GM23338 (cell line): ENCODE measurements at regions not wholly inside any gene's neighbourhood (a gene's known extent, or its start where the extent isn't known, plus 50 kb on each side); places are given as distances from the start of the nearest gene placed in this dataset.

Experiments used
- ATAC-seq: fragments of 200-7000 bp; cut with Tn5 transposase; 3 replicates; pipeline ENCODE4 v1.9.1; 2020
- DNase-seq: peaks from one replicate; pipeline ENCODE4 v3.0.0-alpha.2; 2015; ENCODE audit warnings: low spot score
- H2AFZ ChIP-seq: fragments of 200-600 bp; sonication (generic); 2 replicates; pipeline ENCODE4 v1.8.0; 2016; ENCODE audit warnings: antibody characterized with exemption, mild to moderate bottlenecking, moderate library complexity
- H3F3A ChIP-seq: fragments of 200-600 bp; sonication (generic); replicated peaks from 2 replicates; pipeline ENCODE4 v1.8.0; 2017; ENCODE audit warnings: antibody characterized with exemption, mixed run types, low read depth
- H3K27ac ChIP-seq: fragments of 200-600 bp; sonication (generic); 2 replicates; pipeline ENCODE4 v1.6.1; 2016; ENCODE audit warnings: low read depth
- H3K27me3 ChIP-seq: fragments of 200-600 bp; sonication (generic); 2 replicates; pipeline ENCODE4 v1.8.0; 2016; ENCODE audit warnings: mild to moderate bottlenecking, mixed run types, moderate library complexity; ENCODE audit not compliant: insufficient read depth
- H3K36me3 ChIP-seq: fragments of 200-600 bp; sonication (generic); 2 replicates; pipeline ENCODE4 v1.8.0; 2016; ENCODE audit warnings: mild to moderate bottlenecking; ENCODE audit not compliant: insufficient read depth
- H3K4me1 ChIP-seq: fragments of 200-600 bp; sonication (generic); 2 replicates; pipeline ENCODE4 v1.8.0; 2016; ENCODE audit warnings: mild to moderate bottlenecking, moderate library complexity; ENCODE audit not compliant: insufficient read depth
- H3K4me2 ChIP-seq: fragments of 200-600 bp; sonication (generic); 2 replicates; pipeline ENCODE4 v1.7.1; 2017; ENCODE audit warnings: mixed run types
- H3K4me3 ChIP-seq: fragments of 200-600 bp; sonication (generic); 2 replicates; pipeline ENCODE4 v1.6.1; 2016; ENCODE audit warnings: mixed run types
- H3K79me2 ChIP-seq: fragments of 200-600 bp; sonication (generic); replicated peaks from 2 replicates; pipeline ENCODE4 v1.8.0; 2017; ENCODE audit warnings: mild to moderate bottlenecking; ENCODE audit not compliant: insufficient read depth
- H3K9me2 ChIP-seq: fragments of 200-600 bp; sonication (generic); 2 replicates; pipeline ENCODE4 v1.8.0; 2017; ENCODE audit not compliant: insufficient read depth
- H4K20me1 ChIP-seq: fragments of 200-600 bp; sonication (generic); replicated peaks from 2 replicates; pipeline ENCODE4 v1.8.0; 2017; ENCODE audit warnings: mild to moderate bottlenecking; ENCODE audit not compliant: insufficient read depth
- H3K27ac Mint-ChIP-seq: 2 replicates; pipeline ENCODE4 v1.8.0; 2020; ENCODE audit warnings: inconsistent platforms, mild to moderate bottlenecking, moderate library complexity, mixed read lengths
- H3K27me3 Mint-ChIP-seq: 3 replicates; pipeline ENCODE4 v1.8.0; 2022; ENCODE audit warnings: low read depth, mild to moderate bottlenecking, moderate library complexity, mixed read lengths, inconsistent platforms; ENCODE audit not compliant: insufficient read depth, poor library complexity
- H3K36me3 Mint-ChIP-seq: 3 replicates; pipeline ENCODE4 v1.8.0; 2021; ENCODE audit warnings: low read depth, mild to moderate bottlenecking, inconsistent platforms, moderate library complexity, mixed read lengths
- H3K4me1 Mint-ChIP-seq: 3 replicates; pipeline ENCODE4 v1.8.0; 2020; ENCODE audit warnings: mild to moderate bottlenecking, inconsistent platforms, mixed read lengths
- H3K4me3 Mint-ChIP-seq: 3 replicates; pipeline ENCODE4 v1.8.0; 2021; ENCODE audit warnings: moderate library complexity, mild to moderate bottlenecking, inconsistent platforms, mixed read lengths
- H3K9me3 Mint-ChIP-seq: 3 replicates; pipeline ENCODE4 v1.8.0; 2020; ENCODE audit warnings: moderate library complexity, mild to moderate bottlenecking, inconsistent platforms, mixed read lengths
- CREB1 ChIP-seq: fragments of 250-450 bp; sonication (Bioruptor Pico); IDR thresholded peaks from 2 replicates; pipeline ENCODE4 v1.5.0; 2020; ENCODE audit warnings: low read depth, mild to moderate bottlenecking, moderate library complexity
- EZH2 ChIP-seq: fragments of 200-600 bp; sonication (generic); IDR thresholded peaks from one replicate; pipeline ENCODE4 v1.8.0; 2017; ENCODE audit warnings: antibody characterized with exemption, mild to moderate bottlenecking, low read depth; ENCODE audit not compliant: unreplicated experiment
- EZH2phosphoT487 ChIP-seq: fragments of 200-600 bp; sonication (generic); IDR thresholded peaks from one replicate; pipeline ENCODE4 v1.8.1; 2018; ENCODE audit warnings: antibody characterized with exemption; ENCODE audit not compliant: unreplicated experiment
- JUNB ChIP-seq: IDR thresholded peaks from one replicate; pipeline ENCODE4 v1.6.1; 2016; ENCODE audit warnings: antibody characterized with exemption; ENCODE audit not compliant: unreplicated experiment
- NANOG ChIP-seq: IDR thresholded peaks from 2 replicates; pipeline ENCODE4 v1.6.1; 2016; ENCODE audit warnings: antibody characterized with exemption, borderline replicate concordance
- POLR2AphosphoS5 ChIP-seq: IDR thresholded peaks from 2 replicates; pipeline ENCODE4 v1.6.1; 2016; ENCODE audit warnings: antibody characterized with exemption, low read depth
- REST ChIP-seq: IDR thresholded peaks from one replicate; pipeline ENCODE4 v1.6.1; 2018; ENCODE audit warnings: antibody characterized with exemption; ENCODE audit not compliant: unreplicated experiment
- STAT1 ChIP-seq: IDR thresholded peaks from one replicate; pipeline ENCODE4 v1.6.1; 2016; ENCODE audit warnings: antibody characterized with exemption; ENCODE audit not compliant: unreplicated experiment
- ZNF114 ChIP-seq: fragments of 250-450 bp; sonication (Bioruptor Pico); IDR thresholded peaks from 2 replicates; pipeline ENCODE4 v1.5.0; 2020; ENCODE audit warnings: mild to moderate bottlenecking, moderate library complexity
- ZNF331 ChIP-seq: fragments of 250-450 bp; sonication (Bioruptor Pico); IDR thresholded peaks from 2 replicates; pipeline ENCODE4 v1.5.0; 2020; ENCODE audit warnings: low read depth, mild to moderate bottlenecking, moderate library complexity
- TF ChIP-seq, protein P1 (sequence below): IDR thresholded peaks from 2 replicates; pipeline ENCODE4 v1.6.1; 2016; ENCODE audit warnings: antibody characterized with exemption
- TF ChIP-seq, protein P2 (sequence below): fragments of 250-450 bp; sonication (Bioruptor Pico); IDR thresholded peaks from 2 replicates; pipeline ENCODE4 v1.5.0; 2020; ENCODE audit warnings: mild to moderate bottlenecking, moderate library complexity
- TF ChIP-seq, protein P3 (sequence below), 2 experiments: fragments of 200-600 bp in 1 of 2; sonication (generic) in 1 of 2; conservative IDR thresholded peaks; 2 replicates each; pipeline versions ENCODE4 v1.5.1 to v1.6.1; 2016 to 2017; ENCODE audit warnings: antibody characterized with exemption in 2 of 2, low read depth in 2 of 2, mild to moderate bottlenecking in 2 of 2, moderate library complexity in 1 of 2

DNA sequence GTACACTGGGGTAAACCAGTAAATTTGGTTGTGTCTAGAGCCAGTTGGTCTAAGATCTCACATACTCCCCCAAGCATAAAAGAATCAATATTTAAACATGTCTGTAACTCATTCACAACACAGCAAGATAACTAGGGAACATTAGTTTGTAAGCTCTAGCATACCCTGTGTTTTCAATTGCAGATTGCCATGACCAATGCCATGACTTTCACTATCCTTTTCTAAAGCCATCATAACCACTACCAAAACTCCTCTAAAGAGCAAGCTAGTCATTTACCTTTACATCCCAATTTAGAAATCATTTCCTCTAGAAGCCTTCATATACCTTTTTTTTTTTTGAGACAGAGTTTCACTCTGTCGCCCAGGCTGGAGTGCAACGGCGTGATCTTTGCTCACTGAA lies 56.5 kb upstream of the PLA2G4A start (continued):
- TF ChIP-seq, protein P1, sequence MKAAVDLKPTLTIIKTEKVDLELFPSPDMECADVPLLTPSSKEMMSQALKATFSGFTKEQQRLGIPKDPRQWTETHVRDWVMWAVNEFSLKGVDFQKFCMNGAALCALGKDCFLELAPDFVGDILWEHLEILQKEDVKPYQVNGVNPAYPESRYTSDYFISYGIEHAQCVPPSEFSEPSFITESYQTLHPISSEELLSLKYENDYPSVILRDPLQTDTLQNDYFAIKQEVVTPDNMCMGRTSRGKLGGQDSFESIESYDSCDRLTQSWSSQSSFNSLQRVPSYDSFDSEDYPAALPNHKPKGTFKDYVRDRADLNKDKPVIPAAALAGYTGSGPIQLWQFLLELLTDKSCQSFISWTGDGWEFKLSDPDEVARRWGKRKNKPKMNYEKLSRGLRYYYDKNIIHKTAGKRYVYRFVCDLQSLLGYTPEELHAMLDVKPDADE = no peak
- TF ChIP-seq EZH2phosphoT487 = no peak
- TF ChIP-seq EZH2 = no peak

DNA sequence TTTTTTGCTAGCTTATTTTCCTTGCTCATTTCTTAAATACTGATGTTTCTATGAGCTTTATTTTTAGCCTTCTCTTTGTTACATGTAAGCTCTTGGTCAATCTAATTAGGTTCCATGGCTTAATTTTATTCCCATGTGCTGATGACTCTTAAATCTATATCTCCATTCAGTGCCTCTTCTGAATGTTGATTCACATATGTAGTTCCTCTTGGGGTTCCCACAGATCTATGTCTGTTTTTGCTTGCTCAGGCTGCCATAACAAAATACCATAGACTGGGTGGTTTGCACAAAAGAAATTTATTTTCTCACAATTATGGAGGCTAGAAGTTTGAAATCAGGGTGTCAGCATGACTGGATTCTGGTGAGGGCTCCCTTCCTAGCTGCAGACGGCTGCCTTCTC lies 58.3 kb upstream of the PLA2G4A start:
- Mint-ChIP-seq H3K9me3 (no peaks in the 10 kb centered on the region), H3K4me1 (peaks cover 3% of the 10 kb centered on the region; the same call in 2 of the 3 replicates), H3K27me3 (peaks cover 2% of the 10 kb centered on the region), H3K36me3 (no peaks in the 10 kb centered on the region), H3K27ac (no peak overlapping the region), H3K4me3 (no peak overlapping the region)
- H3F3A ChIP-seq = no peaks in the 10 kb centered on the region
- no peak overlapping the region for H3K27ac ChIP-seq
- no peak overlapping the region for H3K4me3 ChIP-seq
- H3K27me3 ChIP-seq = no peaks in the 10 kb centered on the region
- H3K4me1 ChIP-seq = no peaks in the 10 kb centered on the region
- H4K20me1 ChIP-seq = no peaks in the 10 kb centered on the region
- 0 out of 2 replicates have a peak, but pooled peaks cover 5% of the 10 kb centered on the region for H3K9me2 ChIP-seq
- no peaks in the 10 kb centered on the region for H3K36me3 ChIP-seq
- H3K4me2 ChIP-seq = no peak overlapping the region
- no peaks in the 10 kb centered on the region for H3K79me2 ChIP-seq
- no peak for DNase-seq
- ATAC-seq = no peak
- no peak overlapping the region for H2AFZ ChIP-seq
- TF ChIP-seq NANOG (no peak), JUNB (no peak), REST (no peak), STAT1 (no peak), CREB1 (CRISPR knock-in tag) (no peak), ZNF331 (CRISPR knock-in tag) (no peak), EZH2phosphoT487 (no peak), POLR2AphosphoS5 (no peak), ZNF114 (no peak)
- TF ChIP-seq, protein P2, sequence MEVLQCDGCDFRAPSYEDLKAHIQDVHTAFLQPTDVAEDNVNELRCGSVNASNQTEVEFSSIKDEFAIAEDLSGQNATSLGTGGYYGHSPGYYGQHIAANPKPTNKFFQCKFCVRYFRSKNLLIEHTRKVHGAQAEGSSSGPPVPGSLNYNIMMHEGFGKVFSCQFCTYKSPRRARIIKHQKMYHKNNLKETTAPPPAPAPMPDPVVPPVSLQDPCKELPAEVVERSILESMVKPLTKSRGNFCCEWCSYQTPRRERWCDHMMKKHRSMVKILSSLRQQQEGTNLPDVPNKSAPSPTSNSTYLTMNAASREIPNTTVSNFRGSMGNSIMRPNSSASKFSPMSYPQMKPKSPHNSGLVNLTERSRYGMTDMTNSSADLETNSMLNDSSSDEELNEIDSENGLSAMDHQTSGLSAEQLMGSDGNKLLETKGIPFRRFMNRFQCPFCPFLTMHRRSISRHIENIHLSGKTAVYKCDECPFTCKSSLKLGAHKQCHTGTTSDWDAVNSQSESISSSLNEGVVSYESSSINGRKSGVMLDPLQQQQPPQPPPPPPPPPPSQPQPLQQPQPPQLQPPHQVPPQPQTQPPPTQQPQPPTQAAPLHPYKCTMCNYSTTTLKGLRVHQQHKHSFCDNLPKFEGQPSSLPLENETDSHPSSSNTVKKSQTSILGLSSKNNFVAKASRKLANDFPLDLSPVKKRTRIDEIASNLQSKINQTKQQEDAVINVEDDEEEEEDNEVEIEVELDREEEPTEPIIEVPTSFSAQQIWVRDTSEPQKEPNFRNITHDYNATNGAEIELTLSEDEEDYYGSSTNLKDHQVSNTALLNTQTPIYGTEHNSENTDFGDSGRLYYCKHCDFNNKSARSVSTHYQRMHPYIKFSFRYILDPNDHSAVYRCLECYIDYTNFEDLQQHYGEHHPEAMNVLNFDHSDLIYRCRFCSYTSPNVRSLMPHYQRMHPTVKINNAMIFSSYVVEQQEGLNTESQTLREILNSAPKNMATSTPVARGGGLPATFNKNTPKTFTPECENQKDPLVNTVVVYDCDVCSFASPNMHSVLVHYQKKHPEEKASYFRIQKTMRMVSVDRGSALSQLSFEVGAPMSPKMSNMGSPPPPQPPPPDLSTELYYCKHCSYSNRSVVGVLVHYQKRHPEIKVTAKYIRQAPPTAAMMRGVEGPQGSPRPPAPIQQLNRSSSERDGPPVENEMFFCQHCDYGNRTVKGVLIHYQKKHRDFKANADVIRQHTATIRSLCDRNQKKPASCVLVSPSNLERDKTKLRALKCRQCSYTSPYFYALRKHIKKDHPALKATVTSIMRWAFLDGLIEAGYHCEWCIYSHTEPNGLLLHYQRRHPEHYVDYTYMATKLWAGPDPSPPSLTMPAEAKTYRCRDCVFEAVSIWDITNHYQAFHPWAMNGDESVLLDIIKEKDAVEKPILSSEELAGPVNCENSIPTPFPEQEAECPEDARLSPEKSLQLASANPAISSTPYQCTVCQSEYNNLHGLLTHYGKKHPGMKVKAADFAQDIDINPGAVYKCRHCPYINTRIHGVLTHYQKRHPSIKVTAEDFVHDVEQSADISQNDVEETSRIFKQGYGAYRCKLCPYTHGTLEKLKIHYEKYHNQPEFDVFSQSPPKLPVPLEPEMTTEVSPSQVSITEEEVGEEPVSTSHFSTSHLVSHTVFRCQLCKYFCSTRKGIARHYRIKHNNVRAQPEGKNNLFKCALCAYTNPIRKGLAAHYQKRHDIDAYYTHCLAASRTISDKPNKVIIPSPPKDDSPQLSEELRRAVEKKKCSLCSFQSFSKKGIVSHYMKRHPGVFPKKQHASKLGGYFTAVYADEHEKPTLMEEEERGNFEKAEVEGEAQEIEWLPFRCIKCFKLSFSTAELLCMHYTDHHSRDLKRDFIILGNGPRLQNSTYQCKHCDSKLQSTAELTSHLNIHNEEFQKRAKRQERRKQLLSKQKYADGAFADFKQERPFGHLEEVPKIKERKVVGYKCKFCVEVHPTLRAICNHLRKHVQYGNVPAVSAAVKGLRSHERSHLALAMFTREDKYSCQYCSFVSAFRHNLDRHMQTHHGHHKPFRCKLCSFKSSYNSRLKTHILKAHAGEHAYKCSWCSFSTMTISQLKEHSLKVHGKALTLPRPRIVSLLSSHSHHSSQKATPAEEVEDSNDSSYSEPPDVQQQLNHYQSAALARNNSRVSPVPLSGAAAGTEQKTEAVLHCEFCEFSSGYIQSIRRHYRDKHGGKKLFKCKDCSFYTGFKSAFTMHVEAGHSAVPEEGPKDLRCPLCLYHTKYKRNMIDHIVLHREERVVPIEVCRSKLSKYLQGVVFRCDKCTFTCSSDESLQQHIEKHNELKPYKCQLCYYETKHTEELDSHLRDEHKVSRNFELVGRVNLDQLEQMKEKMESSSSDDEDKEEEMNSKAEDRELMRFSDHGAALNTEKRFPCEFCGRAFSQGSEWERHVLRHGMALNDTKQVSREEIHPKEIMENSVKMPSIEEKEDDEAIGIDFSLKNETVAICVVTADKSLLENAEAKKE = no peak
- TF ChIP-seq, protein P3, sequence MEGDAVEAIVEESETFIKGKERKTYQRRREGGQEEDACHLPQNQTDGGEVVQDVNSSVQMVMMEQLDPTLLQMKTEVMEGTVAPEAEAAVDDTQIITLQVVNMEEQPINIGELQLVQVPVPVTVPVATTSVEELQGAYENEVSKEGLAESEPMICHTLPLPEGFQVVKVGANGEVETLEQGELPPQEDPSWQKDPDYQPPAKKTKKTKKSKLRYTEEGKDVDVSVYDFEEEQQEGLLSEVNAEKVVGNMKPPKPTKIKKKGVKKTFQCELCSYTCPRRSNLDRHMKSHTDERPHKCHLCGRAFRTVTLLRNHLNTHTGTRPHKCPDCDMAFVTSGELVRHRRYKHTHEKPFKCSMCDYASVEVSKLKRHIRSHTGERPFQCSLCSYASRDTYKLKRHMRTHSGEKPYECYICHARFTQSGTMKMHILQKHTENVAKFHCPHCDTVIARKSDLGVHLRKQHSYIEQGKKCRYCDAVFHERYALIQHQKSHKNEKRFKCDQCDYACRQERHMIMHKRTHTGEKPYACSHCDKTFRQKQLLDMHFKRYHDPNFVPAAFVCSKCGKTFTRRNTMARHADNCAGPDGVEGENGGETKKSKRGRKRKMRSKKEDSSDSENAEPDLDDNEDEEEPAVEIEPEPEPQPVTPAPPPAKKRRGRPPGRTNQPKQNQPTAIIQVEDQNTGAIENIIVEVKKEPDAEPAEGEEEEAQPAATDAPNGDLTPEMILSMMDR (conservative IDR thresholded peaks at IDR 0.05; ENCODE audit: low read depth in 2 of 2) = no peak
